ENCODE measurements at regions not wholly inside any gene's neighbourhood (a gene's known extent, or its start where the extent isn't known, plus 50 kb on each side); places are given as distances from the start of the nearest gene placed in this dataset.

DNA sequence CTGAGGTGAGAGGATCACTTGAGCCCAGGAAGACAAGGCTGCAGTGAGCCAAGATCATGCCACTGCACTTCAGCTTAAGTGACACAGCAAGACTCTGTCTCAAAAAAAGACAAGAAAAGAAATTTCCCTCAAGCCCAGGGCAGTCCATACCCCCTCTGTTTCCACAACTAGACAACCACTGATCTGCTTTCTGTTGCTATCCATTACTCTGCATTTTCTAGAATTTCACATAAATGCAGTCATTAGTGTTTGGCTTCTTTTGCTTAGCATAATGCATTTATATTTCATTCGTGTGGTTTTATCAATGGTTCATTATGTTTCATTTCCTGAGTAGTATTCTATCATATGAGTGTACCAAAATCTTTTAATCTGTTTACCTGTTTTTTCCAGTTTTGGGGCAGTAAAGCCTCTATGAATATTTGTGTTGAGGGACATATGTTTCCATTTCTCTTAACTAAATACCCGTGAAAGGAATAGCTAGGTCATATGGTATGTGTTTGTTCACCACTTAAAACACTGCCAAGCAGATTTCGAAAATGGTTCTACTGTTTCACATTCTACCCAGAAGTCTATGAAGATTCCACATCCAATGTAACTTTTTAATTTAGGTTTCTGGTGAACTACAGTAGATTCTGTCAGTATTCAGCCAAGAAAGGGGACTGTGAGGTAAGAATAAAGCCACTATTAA is 271.8 kb downstream of the ZNF608 start:
- Histone ChIP-seq H3K9ac (ENCODE audit: low read depth in 1 of 2, low read length in 2 of 2) (no peak overlapping the region), H3K4me1 (ENCODE audit: control insufficient read depth in 4 of 4, insufficient read depth in 4 of 4, low read length in 3 of 4) (peaks cover 0 to 7% (median 2%) of the 10 kb centered on the region in 4 donors), H3K4me3 (ENCODE audit: low read depth in 1 of 3, low read length in 3 of 3) (no peak overlapping the region), H3K27me3 (ENCODE audit: control insufficient read depth in 4 of 4, insufficient read depth in 4 of 4, low read length in 3 of 4) (no peaks in the 10 kb centered on the region), H3K9me3 (ENCODE audit: control insufficient read depth in 4 of 4, low read length in 3 of 4) (no peaks in the 10 kb centered on the region), H3K36me3 (ENCODE audit: control insufficient read depth in 4 of 4, insufficient read depth in 3 of 4, low read depth in 1 of 4, low read length in 3 of 4) (no peaks in the 10 kb centered on the region), H3K27ac (ENCODE audit: low read depth in 1 of 2, low read length in 2 of 2) (no peak overlapping the region)
- TF ChIP-seq HNF4G (IDR thresholded peaks at IDR 0.05) (no peak), NR2F2 (IDR thresholded peaks at IDR 0.05) (no peak), YY1 (IDR thresholded peaks at IDR 0.05) (no peak), SP1 (IDR thresholded peaks at IDR 0.05) (no peak), FOXA1 (IDR thresholded peaks at IDR 0.05) (no peak)
- 83% methylated on average over 3 of the region's 3 CpGs for WGBS
- DNase-seq (ENCODE audit: low spot score) = no peak

DNA sequence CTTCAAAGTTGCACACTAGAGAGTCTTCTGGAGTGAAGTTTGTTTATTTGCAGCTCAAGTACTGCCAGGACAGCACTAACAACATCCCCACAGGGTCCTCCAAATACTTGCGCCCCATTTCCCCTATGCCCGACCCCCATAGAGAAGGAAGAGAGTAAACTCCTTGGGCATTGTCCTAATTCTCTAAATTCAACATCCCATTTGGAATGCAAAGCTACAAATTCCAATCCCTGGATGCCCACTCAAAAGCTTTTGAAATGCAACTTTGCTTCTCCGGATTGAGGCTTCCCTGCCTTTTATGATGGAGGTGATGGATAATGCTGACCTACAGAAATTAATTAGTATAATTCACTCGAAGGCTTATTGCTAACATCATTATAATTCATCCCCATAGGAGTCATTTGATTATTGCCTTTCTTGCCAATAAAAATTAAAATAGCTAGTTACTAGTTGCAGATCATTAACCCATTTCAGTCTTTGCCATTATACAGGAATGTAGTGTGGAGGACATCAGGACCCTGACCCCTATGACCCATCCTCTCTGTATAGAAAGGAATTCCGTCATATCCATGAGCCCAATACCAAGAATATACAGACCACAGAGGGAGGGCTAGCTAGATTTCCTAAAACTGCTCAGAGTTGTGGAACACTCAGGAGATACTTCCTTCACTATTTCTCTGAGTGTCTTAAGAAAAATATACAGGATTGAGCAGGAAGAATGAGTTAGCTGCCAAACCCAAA is 277.6 kb downstream of the ZNF608 start:
- no peaks in the 10 kb centered on the region for H3K36me3 ChIP-seq (ENCODE audit: control insufficient read depth in 4 of 4, insufficient read depth in 3 of 4, low read depth in 1 of 4, low read length in 3 of 4)
- no peak for DNase-seq (ENCODE audit: low spot score)
- H3K27me3 ChIP-seq (ENCODE audit: control insufficient read depth in 4 of 4, insufficient read depth in 4 of 4, low read length in 3 of 4) = no peaks in the 10 kb centered on the region
- no peaks in the 10 kb centered on the region for H3K9me3 ChIP-seq (ENCODE audit: control insufficient read depth in 4 of 4, low read length in 3 of 4)
- H3K27ac ChIP-seq (ENCODE audit: low read depth in 1 of 2, low read length in 2 of 2) = no peak overlapping the region
- H3K9ac ChIP-seq (ENCODE audit: low read depth in 1 of 2, low read length in 2 of 2) = no peak overlapping the region
- TF ChIP-seq HNF4G (IDR thresholded peaks at IDR 0.05) = no peak
- TF ChIP-seq, protein P1, sequence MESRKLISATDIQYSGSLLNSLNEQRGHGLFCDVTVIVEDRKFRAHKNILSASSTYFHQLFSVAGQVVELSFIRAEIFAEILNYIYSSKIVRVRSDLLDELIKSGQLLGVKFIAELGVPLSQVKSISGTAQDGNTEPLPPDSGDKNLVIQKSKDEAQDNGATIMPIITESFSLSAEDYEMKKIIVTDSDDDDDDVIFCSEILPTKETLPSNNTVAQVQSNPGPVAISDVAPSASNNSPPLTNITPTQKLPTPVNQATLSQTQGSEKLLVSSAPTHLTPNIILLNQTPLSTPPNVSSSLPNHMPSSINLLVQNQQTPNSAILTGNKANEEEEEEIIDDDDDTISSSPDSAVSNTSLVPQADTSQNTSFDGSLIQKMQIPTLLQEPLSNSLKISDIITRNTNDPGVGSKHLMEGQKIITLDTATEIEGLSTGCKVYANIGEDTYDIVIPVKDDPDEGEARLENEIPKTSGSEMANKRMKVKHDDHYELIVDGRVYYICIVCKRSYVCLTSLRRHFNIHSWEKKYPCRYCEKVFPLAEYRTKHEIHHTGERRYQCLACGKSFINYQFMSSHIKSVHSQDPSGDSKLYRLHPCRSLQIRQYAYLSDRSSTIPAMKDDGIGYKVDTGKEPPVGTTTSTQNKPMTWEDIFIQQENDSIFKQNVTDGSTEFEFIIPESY (IDR thresholded peaks at IDR 0.05) = no peak
- no peak overlapping the region for H3K4me3 ChIP-seq (ENCODE audit: low read depth in 1 of 3, low read length in 3 of 3)
- no peaks in the 10 kb centered on the region for H3K4me1 ChIP-seq (ENCODE audit: control insufficient read depth in 4 of 4, insufficient read depth in 4 of 4, low read length in 3 of 4)
- 82% methylated on average over 5 of the region's 5 CpGs for WGBS

DNA sequence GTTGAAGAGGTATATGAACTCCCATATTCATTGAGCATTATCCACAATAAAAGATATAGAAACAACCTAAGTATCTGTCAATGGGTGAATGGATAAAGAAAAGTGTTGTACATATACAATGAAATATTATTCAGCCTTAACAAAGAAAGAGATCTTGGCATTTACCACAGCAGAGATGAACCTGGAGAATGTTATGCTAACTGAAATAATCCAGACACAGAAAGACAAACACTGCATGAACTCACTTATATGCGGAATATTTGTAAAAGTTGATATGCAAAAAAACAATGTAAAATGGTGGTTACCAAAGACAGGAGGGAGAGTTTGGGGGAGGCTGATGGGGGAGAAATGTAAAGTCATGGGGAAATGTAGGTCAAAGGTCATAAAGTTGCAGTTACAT is 278.7 kb downstream of the ZNF608 start:
- 97% methylated on average over 1 of the region's 1 CpG for WGBS
- Histone ChIP-seq H3K9ac (ENCODE audit: low read depth in 1 of 2, low read length in 2 of 2) (no peak overlapping the region), H3K4me1 (ENCODE audit: control insufficient read depth in 4 of 4, insufficient read depth in 4 of 4, low read length in 3 of 4) (no peaks in the 10 kb centered on the region), H3K27me3 (ENCODE audit: control insufficient read depth in 4 of 4, insufficient read depth in 4 of 4, low read length in 3 of 4) (no peaks in the 10 kb centered on the region), H3K36me3 (ENCODE audit: control insufficient read depth in 4 of 4, insufficient read depth in 3 of 4, low read depth in 1 of 4, low read length in 3 of 4) (no peaks in the 10 kb centered on the region), H3K9me3 (ENCODE audit: control insufficient read depth in 4 of 4, low read length in 3 of 4) (no peaks in the 10 kb centered on the region), H3K4me3 (ENCODE audit: low read depth in 1 of 3, low read length in 3 of 3) (no peak overlapping the region), H3K27ac (ENCODE audit: low read depth in 1 of 2, low read length in 2 of 2) (no peak overlapping the region)
- DNase-seq (ENCODE audit: low spot score) = no peak
- TF ChIP-seq JUND (IDR thresholded peaks at IDR 0.05) (no peak), HNF4A (conservative IDR thresholded peaks at IDR 0.05) (no peak), NR2F2 (IDR thresholded peaks at IDR 0.05) (no peak), TAF1 (conservative IDR thresholded peaks at IDR 0.05) (no peak), FOXA2 (IDR thresholded peaks at IDR 0.05) (no peak), RAD21 (IDR thresholded peaks at IDR 0.05) (no peak), HNF4G (IDR thresholded peaks at IDR 0.05) (no peak), FOXA1 (IDR thresholded peaks at IDR 0.05) (no peak), ATF3 (IDR thresholded peaks at IDR 0.05) (no peak), SP1 (IDR thresholded peaks at IDR 0.05) (no peak), RXRA (IDR thresholded peaks at IDR 0.05) (no peak), YY1 (IDR thresholded peaks at IDR 0.05) (no peak), CTCF (IDR thresholded peaks at IDR 0.05; ENCODE audit: low read depth, low read length, missing input control) (no peak), GABPA (IDR thresholded peaks at IDR 0.05 in 1 of 2, conservative IDR thresholded peaks at IDR 0.05 in 1 of 2) (no peak)
- TF ChIP-seq, protein P2, sequence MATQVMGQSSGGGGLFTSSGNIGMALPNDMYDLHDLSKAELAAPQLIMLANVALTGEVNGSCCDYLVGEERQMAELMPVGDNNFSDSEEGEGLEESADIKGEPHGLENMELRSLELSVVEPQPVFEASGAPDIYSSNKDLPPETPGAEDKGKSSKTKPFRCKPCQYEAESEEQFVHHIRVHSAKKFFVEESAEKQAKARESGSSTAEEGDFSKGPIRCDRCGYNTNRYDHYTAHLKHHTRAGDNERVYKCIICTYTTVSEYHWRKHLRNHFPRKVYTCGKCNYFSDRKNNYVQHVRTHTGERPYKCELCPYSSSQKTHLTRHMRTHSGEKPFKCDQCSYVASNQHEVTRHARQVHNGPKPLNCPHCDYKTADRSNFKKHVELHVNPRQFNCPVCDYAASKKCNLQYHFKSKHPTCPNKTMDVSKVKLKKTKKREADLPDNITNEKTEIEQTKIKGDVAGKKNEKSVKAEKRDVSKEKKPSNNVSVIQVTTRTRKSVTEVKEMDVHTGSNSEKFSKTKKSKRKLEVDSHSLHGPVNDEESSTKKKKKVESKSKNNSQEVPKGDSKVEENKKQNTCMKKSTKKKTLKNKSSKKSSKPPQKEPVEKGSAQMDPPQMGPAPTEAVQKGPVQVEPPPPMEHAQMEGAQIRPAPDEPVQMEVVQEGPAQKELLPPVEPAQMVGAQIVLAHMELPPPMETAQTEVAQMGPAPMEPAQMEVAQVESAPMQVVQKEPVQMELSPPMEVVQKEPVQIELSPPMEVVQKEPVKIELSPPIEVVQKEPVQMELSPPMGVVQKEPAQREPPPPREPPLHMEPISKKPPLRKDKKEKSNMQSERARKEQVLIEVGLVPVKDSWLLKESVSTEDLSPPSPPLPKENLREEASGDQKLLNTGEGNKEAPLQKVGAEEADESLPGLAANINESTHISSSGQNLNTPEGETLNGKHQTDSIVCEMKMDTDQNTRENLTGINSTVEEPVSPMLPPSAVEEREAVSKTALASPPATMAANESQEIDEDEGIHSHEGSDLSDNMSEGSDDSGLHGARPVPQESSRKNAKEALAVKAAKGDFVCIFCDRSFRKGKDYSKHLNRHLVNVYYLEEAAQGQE (IDR thresholded peaks at IDR 0.05) = no peak
- TF ChIP-seq, protein P1 (IDR thresholded peaks at IDR 0.05) = no peak
